DND-41 (cell line): ENCODE measurements at regions not wholly inside any gene's neighbourhood (a gene's known extent, or its start where the extent isn't known, plus 50 kb on each side); places are given as distances from the start of the nearest gene placed in this dataset.

Experiments used
- ATAC-seq: fragments of 200-7000 bp; cut with Tn5 transposase; 3 replicates; pipeline ENCODE4 v1.9.1; 2021; ENCODE audit warnings: low read depth; ENCODE audit not compliant: insufficient read depth
- DNase-seq: peaks from one replicate; pipeline ENCODE4 v3.0.0-alpha.2; 2020
- H2AFZ ChIP-seq: 2 replicates; pipeline ENCODE4 v1.6.0; 2012; ENCODE audit warnings: low read depth, low read length
- H3K27ac ChIP-seq: 2 replicates; pipeline ENCODE4 v1.5.1; 2012; ENCODE audit warnings: low read length, inconsistent platforms
- H3K27me3 ChIP-seq: fragments of 200-600 bp; sonication (generic); 2 replicates; pipeline ENCODE4 v1.6.0; 2012; ENCODE audit warnings: low read length, mild to moderate bottlenecking, inconsistent platforms; ENCODE audit not compliant: insufficient read depth, poor library complexity
- H3K36me3 ChIP-seq: 2 replicates; pipeline ENCODE4 v1.5.1; 2012; ENCODE audit warnings: low read length, inconsistent platforms; ENCODE audit not compliant: insufficient read depth
- H3K4me1 ChIP-seq: 2 replicates; pipeline ENCODE4 v1.5.1; 2012; ENCODE audit warnings: mild to moderate bottlenecking, low read length; ENCODE audit not compliant: insufficient read depth
- H3K4me2 ChIP-seq: 2 replicates; pipeline ENCODE4 v1.6.0; 2012; ENCODE audit warnings: mild to moderate bottlenecking, moderate library complexity, low read length, inconsistent platforms; ENCODE audit not compliant: insufficient read depth
- H3K4me3 ChIP-seq, 2 experiments: fragments of 200-600 bp in 1 of 2; shearing (Covaris generic) in 1 of 2; 2 replicates each; pipeline ENCODE4 v1.5.1; 2012 to 2016; ENCODE audit warnings: inconsistent platforms in 2 of 2, low read length in 2 of 2, mild to moderate bottlenecking in 2 of 2, low read depth in 1 of 2, moderate library complexity in 1 of 2
- H3K79me2 ChIP-seq: 2 replicates; pipeline ENCODE4 v1.6.0; 2012; ENCODE audit warnings: low read length, inconsistent platforms; ENCODE audit not compliant: insufficient read depth
- H3K9ac ChIP-seq: 2 replicates; pipeline ENCODE4 v1.6.0; 2012; ENCODE audit warnings: low read depth, mild to moderate bottlenecking, inconsistent platforms, low read length, moderate library complexity
- H3K9me3 ChIP-seq: 2 replicates; pipeline ENCODE4 v1.5.1; 2012; ENCODE audit warnings: low read length, moderate library complexity, mild to moderate bottlenecking, inconsistent platforms; ENCODE audit not compliant: insufficient read depth, severe bottlenecking
- H4K20me1 ChIP-seq: 2 replicates; pipeline ENCODE4 v1.6.0; 2012; ENCODE audit warnings: low read length; ENCODE audit not compliant: insufficient read depth
- EZH2 ChIP-seq: IDR thresholded peaks from 3 replicates; pipeline ENCODE4 v1.6.1; 2012; ENCODE audit warnings: borderline replicate concordance, low read depth, mild to moderate bottlenecking, moderate library complexity, low read length, inconsistent platforms; ENCODE audit not compliant: severe bottlenecking
- TF ChIP-seq, protein P1 (sequence below): IDR thresholded peaks from 2 replicates; pipeline ENCODE4 v1.5.1; 2012; ENCODE audit warnings: borderline replicate concordance, low read length, moderate library complexity, mild to moderate bottlenecking; ENCODE audit not compliant: poor library complexity, severe bottlenecking; ENCODE audit errors: extremely low read depth

- no peaks in the 10 kb centered on the region for H3K36me3 ChIP-seq
- no peaks in the 10 kb centered on the region for H4K20me1 ChIP-seq
- H3K4me2 ChIP-seq: no peak overlapping the region
- H3K27me3 ChIP-seq: no peaks in the 10 kb centered on the region
- DNase-seq (no peak), ATAC-seq (no peak)
- H3K4me1 ChIP-seq: no peaks in the 10 kb centered on the region
- H3K4me3 ChIP-seq: no peak overlapping the region
- no peak overlapping the region for H3K27ac ChIP-seq
- no peaks in the 10 kb centered on the region for H3K9me3 ChIP-seq
- H2AFZ ChIP-seq: no peak overlapping the region
- no peaks in the 10 kb centered on the region for H3K79me2 ChIP-seq
- no peak overlapping the region for H3K9ac ChIP-seq
- TF ChIP-seq, protein P1, sequence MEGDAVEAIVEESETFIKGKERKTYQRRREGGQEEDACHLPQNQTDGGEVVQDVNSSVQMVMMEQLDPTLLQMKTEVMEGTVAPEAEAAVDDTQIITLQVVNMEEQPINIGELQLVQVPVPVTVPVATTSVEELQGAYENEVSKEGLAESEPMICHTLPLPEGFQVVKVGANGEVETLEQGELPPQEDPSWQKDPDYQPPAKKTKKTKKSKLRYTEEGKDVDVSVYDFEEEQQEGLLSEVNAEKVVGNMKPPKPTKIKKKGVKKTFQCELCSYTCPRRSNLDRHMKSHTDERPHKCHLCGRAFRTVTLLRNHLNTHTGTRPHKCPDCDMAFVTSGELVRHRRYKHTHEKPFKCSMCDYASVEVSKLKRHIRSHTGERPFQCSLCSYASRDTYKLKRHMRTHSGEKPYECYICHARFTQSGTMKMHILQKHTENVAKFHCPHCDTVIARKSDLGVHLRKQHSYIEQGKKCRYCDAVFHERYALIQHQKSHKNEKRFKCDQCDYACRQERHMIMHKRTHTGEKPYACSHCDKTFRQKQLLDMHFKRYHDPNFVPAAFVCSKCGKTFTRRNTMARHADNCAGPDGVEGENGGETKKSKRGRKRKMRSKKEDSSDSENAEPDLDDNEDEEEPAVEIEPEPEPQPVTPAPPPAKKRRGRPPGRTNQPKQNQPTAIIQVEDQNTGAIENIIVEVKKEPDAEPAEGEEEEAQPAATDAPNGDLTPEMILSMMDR: no peak
- no peak for TF ChIP-seq EZH2
Measured at GRCh38 chr12:97968641-97969197, 506.1 kb downstream of the RMST start.

GRCh38 chr12:97977870-97978405 lies 515.3 kb downstream of the RMST start:
- Histone ChIP-seq H3K27ac (no peak overlapping the region), H3K4me3 (no peak overlapping the region), H2AFZ (no peak overlapping the region), H3K36me3 (no peaks in the 10 kb centered on the region), H3K4me1 (no peaks in the 10 kb centered on the region), H3K4me2 (no peak overlapping the region), H4K20me1 (no peaks in the 10 kb centered on the region), H3K9me3 (peaks cover 6% of the 10 kb centered on the region), H3K27me3 (no peaks in the 10 kb centered on the region), H3K9ac (no peak overlapping the region), H3K79me2 (no peaks in the 10 kb centered on the region)
- ATAC-seq (no peak), DNase-seq (no peak)
- no peak for TF ChIP-seq EZH2
- TF ChIP-seq, protein P1: no peak

DNA sequence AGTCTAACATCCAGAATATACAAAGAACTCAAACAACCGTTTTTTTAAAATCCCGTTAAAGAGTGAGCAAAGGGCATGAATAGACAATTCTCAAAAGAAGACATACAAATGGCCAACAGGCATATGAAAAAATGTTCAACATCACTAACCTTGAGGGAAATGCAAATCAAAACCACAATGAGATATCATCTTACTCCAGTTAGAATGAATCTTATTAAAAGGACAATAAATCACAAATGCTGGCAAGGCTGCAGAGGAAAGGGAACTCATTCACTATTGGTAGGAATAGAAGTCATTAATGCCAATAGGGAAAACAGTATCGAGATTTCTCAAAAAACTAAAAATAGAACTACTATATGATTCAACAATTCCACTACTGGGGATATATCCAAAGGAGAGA lies 520.1 kb downstream of the RMST start:
- Histone ChIP-seq H3K36me3 (no peaks in the 10 kb centered on the region), H4K20me1 (no peaks in the 10 kb centered on the region), H3K9ac (no peak overlapping the region), H3K79me2 (no peaks in the 10 kb centered on the region), H3K4me1 (no peaks in the 10 kb centered on the region), H3K4me2 (no peak overlapping the region), H3K9me3 (peaks cover 6% of the 10 kb centered on the region), H3K4me3 (no peak overlapping the region), H2AFZ (no peak overlapping the region), H3K27ac (no peak overlapping the region), H3K27me3 (no peaks in the 10 kb centered on the region)
- DNase-seq: no peak
- TF ChIP-seq EZH2: no peak
- TF ChIP-seq, protein P1: no peak
- ATAC-seq: no peak

- no peak overlapping the region for H3K4me3 ChIP-seq
- H3K79me2 ChIP-seq: no peaks in the 10 kb centered on the region
- no peak overlapping the region for H3K9ac ChIP-seq
- TF ChIP-seq, protein P1: no peak
- no peak for TF ChIP-seq EZH2
- no peak overlapping the region for H2AFZ ChIP-seq
- no peak for DNase-seq
- H4K20me1 ChIP-seq: no peaks in the 10 kb centered on the region
- no peak for ATAC-seq
- no peak overlapping the region for H3K27ac ChIP-seq
- H3K4me1 ChIP-seq: no peaks in the 10 kb centered on the region
- no peaks in the 10 kb centered on the region for H3K27me3 ChIP-seq
- H3K36me3 ChIP-seq: no peaks in the 10 kb centered on the region
- peaks cover 6% of the 10 kb centered on the region for H3K9me3 ChIP-seq
- H3K4me2 ChIP-seq: no peak overlapping the region
Measured at GRCh38 chr12:97983796-97984195, 521.2 kb downstream of the RMST start.
